HG02798 (cell line): ENCODE measurements at regions not wholly inside any gene's neighbourhood (a gene's known extent, or its start where the extent isn't known, plus 50 kb on each side); places are given as distances from the start of the nearest gene placed in this dataset.
A peak's percentile ranks its signal among the peaks of the same experiment; 100 is the strongest.

Source experiments
- ATAC-seq: cut with Tn5 transposase; IDR thresholded peaks from one replicate; pipeline ENCODE4 v1.9.1; 2021; ENCODE audit warnings: mild to moderate bottlenecking; ENCODE audit not compliant: unreplicated experiment, poor library complexity

DNA sequence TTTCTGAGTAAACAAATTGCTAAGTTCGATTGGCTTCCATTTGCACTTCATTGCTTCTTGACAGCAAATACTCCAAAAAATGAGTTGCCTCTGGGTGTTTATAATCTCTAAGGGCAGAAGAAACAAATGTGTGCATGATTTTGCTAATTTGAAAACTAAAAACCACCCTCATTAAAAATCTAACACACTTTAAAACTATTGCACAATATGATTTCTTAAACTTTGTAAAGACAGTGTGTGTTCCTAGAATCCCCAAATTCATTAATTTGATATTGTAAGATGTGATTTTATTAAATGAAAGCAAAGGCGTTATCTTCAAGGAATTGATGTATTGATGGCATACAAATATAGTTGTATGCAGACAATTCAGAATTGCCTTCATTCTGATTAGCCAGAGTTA lies 350.9 kb downstream of the OLFM3 start:
- ATAC-seq, result no peak

DNA sequence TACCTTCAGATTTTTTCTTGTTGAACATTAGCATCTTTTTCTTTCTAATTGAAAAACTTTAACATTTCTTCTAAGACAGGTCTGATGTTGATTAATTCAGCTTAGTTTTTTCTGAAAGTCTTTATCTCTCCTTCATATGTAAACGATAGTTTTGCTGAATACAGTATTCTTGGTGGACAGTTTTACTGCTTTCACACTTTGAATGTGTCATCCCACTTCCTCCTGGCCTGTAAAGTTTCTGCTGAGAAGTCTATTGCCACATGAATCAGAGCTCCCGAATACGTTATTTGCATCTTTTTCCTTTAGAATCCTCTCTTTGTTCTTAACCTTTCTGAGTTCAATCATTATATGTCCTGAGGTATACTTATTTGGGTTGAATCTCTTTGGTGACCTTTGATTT lies 344.2 kb downstream of the OLFM3 start:
- ATAC-seq, result no peak

DNA sequence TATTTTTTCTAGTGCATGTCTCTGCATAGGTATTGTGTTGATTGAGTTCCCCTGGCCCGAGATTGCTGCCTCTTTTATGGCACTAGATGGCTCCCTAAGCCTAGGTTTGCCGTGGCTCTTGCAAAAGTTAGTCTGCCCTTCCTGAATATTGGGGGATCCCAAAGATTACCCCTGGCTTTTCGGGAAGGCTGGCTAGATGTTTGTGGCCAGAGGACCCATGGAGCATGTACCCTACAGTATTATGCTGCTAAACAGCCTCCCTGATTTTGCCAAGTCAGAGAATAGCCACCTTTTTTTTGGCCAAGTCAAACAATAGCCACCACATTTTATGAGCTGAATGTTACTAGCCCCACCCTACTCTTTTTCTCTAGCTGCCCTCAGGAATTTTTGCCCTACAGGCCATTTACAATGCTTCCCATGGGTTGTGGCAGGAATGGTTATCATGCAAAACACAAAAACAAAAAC lies 343.2 kb downstream of the OLFM3 start:
- no peak for ATAC-seq

DNA sequence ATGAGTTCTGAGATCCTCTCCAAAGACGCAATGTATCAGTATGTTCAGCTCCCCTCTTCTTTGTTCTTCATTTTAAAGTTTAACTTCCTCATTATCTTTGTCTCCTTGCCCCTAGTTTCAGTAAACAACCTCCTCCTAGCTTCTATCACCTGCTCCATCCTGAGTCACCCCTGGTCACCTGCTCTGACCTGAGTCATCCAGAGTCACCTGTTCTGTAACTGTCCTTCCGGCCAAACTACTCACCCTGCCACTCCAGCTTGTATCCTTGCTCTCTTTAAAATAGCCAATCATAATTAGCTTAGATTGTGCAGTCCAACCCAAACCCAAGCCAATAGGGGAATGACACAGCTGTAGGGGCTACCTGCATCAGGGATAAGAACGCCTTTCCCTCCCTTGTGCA lies 332.0 kb downstream of the OLFM3 start:
- ATAC-seq, result no peak

DNA sequence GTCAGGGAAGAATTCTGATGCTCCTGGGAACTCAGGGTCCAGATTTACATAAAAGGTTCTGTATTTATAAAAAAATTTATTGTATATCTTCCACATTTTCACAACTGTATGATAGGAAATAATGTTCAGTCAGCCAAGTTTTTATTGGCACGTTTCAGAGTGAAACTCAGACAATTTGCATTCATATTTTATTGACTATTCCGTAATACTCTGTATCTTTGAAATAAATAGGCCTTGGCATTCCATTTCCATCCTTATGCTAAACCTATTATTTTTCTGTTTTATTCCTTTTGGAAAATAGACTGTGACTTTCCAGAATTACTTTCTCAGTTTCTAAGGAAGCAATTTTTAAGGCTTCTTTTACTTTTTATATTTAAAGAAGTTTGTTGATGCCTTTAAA lies 329.0 kb downstream of the OLFM3 start:
- ATAC-seq, result no peak

DNA sequence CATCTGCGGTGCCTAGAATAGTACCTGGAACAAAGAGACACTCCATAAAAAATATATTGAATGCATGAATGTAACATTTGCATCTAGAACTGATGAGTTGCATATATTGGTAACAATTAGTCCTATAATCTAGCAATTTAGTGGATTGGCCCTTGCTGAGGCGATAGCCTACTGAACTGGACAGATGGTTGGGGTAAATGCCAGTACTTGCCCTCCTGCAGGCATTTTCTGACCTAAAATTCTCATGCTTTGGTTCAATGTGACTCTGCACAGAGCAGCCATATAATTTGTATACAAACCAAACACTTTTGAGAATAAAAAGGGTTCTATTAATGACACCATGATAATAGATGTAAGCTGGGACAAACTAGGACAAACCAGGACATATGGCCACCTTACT lies 313.6 kb downstream of the OLFM3 start:
- no peak for ATAC-seq

DNA sequence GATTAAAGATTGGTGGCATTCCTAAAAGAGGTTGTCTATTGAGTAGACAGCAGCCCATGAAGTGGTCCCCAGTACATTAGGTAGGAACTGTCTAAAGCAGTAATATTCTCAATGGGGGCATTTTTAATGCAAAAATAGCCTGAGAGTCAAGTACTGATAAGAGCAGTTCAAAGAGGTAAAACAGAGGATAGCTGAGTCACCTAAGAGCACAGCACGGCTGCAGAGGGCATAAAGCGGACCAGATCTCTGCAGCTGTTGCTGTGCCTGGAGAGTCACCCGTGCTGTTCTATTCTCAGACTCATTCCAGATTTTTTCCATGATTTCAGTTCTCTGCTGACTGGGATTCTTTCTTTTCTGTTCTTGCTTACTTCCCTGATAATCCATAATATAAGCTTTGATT lies 313.2 kb downstream of the OLFM3 start:
- ATAC-seq, result no peak

DNA sequence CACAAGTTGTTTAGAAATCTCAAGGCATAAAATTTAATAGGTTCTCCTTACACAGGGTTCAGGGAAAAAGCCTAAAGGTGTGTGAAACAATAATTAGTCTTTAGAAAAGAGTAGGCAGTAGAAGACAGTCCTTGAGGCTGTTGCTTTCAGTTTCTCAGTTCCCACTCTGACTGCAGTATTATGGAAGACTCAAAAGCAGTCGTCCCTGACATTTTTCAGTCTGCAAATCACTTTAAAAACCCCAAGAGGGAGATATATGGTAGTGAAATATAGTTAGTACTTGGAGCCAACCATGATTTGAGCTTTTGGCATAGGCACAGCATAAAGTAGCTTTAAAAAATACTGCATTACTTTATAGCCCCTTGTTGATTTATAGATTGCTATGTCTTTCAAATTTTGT lies 299.7 kb downstream of the OLFM3 start:
- ATAC-seq, result no peak

DNA sequence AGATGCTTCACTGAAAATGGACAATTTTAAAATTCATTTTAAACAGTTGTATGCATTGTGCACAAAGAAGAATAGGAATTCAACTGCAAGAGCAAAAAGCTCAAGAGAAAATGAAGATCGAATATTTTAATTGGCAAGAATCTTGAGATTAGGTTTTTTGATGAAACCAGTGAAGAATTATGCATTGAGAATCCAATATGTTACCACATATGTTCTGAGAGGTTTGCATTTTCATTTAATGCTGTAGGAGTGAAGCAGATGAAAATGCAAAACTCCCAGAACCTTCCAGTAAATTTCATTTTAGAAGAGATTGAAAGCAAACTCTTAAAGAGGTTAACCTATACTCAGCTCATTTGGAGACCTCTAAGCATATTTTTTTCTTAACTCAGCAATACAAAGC lies 298.0 kb downstream of the OLFM3 start:
- no peak for ATAC-seq

DNA sequence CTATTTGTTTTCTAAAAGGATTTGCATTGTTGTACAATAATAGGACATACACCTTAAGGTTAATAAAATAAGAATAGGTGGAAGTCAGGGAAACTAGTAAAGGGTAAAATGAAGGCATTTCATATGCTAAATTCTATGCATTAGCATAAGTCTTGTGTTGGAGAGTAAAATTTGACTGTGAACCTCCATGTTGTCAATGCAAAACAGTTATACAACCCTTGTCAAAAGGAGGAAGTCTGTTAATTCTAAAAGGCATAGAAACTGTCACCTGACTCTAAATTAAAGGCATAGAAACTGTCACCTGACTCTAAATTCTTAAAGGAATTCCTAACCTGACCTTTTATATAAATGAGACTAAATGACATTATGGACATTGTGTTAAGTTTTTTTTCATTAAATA lies 291.8 kb downstream of the OLFM3 start:
- no peak for ATAC-seq

DNA sequence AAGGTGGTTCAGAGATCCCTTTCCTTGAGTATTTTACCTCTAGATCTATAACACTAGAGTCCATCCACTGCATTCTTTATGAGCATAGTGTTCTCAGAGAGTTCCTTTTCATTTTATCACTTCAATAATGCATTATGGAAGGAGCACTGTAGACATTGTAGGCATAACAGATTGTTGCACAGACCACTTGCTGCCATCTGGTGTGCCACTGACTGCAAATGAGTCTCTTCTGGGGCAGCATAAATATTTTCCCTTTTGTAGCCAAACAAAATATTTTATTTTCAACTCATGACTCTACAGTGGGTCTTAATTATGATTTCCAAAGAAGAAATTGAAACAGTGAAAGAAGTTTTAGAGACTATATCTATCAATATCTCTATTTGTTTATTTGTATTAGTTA lies 290.4 kb downstream of the OLFM3 start:
- no peak for ATAC-seq

DNA sequence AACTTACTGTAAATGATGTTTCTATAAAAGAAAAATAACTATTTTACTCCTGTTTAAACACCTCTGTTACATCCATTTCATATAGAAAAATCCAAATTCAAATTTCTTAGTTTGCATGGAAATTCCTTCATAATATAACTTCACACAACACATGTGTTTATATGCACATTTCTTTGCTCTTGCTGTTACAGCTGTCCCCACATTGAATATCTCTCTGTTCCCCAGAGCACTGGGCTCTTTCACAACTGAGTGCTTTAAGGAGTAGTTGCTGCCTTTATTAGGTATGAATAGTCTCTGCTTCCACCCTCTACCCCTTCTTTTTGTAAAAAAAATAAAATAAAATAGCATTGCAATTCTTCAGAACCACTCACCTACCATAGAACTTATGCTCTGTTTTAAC lies 287.0 kb downstream of the OLFM3 start:
- ATAC-seq, result no peak

DNA sequence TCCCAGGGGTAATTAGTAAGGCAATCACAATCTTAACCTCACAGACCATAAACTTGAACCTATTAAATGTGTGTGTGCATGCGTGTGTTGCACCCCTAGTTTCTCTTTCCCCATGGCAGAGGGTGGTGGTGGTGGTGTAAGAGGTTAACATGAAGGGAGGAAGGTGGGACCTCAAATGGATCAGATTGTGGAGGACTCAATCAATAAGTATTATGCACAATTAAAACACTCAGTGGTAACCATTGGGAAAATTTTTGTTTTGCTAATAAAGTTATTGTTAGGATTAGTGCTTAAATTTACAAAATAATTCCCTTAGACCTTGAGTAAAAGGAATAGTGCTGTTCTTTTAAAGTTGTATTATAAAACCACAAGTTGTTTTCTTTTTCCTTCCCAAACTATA lies 283.0 kb downstream of the OLFM3 start:
- ATAC-seq, result no peak

DNA sequence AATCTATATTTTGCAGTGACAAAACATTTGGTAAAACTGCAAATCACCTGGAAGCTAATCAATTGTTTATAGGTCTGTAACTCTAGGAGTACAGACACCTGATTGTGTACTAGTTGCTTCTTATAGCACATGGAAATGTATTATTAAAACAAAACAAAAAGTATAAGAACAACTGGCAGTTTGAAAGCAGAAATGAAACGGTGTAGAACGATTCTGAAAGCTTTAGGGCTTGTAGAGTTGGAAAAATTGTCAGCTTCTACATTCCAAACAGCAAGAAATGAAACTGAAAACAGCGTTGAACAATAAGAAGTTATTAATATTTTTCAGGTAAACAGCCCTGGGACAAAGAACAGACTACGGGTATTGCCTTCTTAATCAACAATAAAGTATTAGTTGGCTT lies 273.3 kb downstream of the OLFM3 start:
- peak; percentile 36 for ATAC-seq

DNA sequence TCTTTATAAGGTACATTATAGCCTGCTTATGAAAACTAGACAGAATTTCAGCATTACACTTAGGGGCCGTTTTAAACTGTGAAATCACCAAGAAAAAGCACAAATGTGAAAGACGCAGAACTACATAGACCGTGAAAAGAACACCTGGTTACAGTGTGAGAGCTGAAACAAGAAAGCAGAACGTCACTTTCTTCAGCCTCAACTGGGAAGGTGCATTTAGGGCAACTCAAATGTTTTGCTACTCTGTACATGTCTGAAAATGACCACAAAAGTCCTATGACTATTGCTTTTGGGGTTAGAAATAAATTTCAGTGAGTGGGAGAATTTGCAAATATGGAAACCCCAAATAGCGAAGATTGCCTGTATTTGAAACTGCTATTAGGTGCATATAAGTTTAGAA lies 268.7 kb downstream of the OLFM3 start:
- peak; percentile 79 for ATAC-seq

DNA sequence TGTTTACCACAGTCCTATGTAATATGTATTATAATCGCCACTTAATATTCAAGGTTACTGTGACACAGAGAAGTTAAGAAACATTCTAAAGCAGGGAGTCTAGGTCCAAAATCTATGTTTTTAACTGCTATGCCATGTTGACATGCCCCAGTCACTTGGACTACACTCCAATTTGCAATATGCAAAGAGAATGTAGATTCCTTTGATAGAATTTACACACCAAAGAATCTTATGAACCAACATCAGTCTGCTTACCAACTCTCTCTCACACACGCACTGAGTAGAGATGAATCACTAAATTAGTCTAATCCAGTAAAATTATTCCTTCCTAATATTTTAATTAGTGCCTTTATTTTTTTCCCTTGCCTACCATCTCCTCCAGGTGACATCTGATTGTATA lies 266.2 kb downstream of the OLFM3 start:
- no peak for ATAC-seq

DNA sequence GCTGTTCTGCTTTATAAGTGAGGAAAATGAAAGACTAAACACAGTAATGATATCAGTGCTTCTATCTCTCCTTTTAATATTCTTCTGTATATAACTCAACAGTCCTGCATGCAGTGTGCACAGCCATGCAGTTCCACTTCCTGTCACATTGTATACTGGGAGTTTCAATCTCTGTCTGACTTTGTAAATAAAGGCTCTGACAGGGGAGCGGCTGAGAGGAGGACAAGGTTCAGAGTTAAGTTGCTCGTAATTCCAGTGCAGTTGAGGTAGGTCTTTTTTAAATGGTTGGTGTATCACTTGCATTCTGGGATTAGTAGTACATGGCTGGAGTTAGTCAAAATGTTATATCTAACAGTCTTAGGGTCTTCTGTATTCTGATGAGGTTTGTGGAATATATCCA lies 264.5 kb downstream of the OLFM3 start:
- ATAC-seq, result peak; percentile 47

DNA sequence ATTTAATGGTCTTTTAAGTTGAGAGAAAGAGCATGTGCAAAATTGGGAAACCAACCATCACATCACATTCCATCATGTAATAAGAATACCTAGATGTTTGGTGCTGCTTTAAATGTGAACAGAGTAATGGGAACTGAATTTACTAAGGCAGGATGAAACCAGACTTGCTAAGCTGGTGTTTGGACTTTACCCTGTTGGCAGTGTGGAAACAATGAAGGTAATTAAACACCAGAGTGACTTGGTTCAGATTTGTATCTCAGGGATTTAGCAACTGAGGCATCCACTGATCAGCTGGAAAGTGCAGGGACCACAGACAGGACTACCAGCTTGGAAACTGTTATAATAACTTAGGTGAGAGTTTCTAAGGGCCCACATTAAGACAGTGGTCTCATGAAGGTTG lies 263.4 kb downstream of the OLFM3 start:
- ATAC-seq, result no peak

DNA sequence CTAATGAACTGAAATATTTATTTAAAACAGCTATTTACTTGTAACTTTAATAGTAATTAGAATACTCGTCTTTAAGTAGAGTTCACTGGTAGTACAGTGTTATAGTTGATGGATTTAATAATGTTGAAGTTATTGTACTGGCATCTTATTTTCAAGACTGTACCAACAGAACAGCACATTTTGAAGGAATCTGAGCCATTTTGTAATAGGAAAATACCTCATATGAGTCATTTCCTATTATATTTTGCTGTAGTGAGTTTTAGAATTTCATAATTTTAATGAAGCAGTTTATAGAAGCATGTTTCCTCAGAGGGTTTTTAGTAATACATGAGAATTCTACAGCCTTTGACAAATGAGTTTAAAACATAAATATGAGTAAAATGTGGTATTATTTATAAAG lies 258.3 kb downstream of the OLFM3 start:
- ATAC-seq, result no peak

DNA sequence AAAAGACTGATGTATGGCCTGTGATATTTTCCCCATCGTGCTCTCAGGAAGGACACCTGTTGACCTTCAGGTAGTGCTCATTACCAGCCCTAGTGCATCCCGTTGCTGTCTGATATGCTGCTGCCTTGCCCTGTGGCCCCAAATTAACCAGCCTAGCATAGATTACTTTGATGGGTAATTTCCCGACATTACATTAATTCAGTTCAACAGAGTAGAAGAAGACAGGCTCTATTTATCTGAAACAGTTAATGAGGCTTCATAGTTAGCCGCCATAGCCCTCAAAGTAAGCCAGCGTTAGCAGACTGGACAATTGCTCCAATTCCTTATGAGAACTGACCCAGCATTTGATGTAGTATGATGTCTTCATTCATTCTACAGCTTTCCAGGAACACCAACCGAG lies 257.6 kb downstream of the OLFM3 start:
- no peak for ATAC-seq

DNA sequence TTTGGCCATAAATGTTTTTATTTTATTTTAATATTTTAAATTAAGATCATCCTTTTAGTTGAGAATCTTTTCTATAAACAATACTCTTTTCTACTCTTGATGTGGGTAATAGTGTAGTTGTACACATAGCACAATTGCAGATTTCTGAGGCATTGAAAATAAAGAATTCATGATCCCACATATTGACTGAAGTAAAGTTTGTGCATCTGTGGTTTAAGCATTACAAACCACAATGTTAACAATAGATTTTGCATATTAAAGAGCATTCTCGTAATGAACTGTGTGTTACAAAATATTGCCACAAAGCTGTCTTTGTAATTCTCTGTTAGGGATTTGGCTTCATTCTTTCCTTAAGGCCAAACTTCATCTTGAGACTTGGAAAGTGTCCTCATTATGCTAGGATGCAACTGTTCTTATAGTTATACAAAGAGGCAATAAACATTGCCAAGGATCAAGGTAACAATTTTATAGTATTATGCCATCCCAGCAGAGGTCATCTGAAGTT lies 256.8 kb downstream of the OLFM3 start:
- ATAC-seq, result no peak

DNA sequence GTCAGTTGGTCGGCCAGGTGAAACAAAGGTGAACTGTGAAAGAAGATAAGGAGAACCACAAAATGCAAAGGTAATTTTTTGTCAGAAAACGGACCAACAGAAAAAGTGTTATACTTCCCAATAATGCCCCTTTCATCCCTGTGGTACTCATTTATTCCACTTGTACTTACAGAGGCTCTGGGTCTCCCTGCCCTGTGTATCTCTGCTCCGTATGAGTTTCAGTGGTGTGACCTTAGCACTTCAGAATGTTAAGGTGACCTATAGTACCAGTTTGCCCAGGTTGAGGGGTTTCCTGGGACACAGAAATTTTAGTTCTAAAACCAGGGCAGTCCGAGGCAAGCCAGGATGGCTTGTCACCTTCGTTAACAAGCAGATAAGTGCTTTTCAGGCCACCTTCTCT lies 254.8 kb downstream of the OLFM3 start:
- no peak for ATAC-seq

DNA sequence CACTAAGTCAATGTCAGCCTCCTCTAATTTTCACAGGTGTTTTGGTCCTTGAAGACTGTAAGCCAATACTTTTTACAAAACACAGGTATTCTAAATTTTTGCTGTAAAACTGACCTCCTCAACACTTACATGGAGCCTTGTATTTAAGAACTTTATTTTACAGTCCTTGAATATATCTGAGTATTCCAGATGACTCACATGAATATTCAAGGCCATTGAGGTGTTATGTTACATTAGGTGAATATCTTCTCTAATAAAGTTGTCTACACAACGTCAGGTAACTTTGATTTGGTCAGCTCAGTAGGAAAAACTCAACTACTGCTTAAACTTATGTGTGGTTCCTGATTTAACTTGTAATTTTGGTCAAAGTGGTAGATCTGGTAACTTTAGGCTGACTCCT lies 254.2 kb downstream of the OLFM3 start:
- ATAC-seq, result no peak
